ENCODE measurements at regions not wholly inside any gene's neighbourhood (a gene's known extent, or its start where the extent isn't known, plus 50 kb on each side); places are given as distances from the start of the nearest gene placed in this dataset.

DNA sequence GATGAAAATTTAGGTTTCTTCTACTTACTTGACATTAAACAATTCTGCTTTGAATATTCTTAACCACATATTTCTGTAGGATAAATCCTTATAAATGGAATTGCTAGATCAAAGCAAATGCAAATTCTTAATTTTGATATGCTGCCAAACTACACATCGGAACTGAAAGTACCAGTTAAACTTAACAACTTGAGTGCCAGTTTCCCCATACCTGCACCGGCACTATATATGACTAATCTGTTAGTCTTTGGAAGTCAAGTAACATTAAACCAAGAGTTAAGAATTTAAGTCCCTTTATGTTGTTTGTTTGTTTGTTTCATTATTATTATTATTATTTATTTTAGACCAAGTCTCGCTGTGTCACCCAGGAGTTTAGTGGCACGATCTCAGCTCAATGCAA, 103.9 kb upstream of the AKAP13 start:
- Histone ChIP-seq H3K9me3 (ENCODE audit: severe bottlenecking) (no peaks in the 10 kb centered on the region), H3K4me3 (ENCODE audit: low read depth, low read length) (no peak overlapping the region), H3K27ac (no peak overlapping the region), H3K36me3 (no peaks in the 10 kb centered on the region), H3K27me3 (ENCODE audit: insufficient read depth, low read depth, severe bottlenecking) (no peaks in the 10 kb centered on the region)
- no peak for DNase-seq
- TF ChIP-seq, protein P1, sequence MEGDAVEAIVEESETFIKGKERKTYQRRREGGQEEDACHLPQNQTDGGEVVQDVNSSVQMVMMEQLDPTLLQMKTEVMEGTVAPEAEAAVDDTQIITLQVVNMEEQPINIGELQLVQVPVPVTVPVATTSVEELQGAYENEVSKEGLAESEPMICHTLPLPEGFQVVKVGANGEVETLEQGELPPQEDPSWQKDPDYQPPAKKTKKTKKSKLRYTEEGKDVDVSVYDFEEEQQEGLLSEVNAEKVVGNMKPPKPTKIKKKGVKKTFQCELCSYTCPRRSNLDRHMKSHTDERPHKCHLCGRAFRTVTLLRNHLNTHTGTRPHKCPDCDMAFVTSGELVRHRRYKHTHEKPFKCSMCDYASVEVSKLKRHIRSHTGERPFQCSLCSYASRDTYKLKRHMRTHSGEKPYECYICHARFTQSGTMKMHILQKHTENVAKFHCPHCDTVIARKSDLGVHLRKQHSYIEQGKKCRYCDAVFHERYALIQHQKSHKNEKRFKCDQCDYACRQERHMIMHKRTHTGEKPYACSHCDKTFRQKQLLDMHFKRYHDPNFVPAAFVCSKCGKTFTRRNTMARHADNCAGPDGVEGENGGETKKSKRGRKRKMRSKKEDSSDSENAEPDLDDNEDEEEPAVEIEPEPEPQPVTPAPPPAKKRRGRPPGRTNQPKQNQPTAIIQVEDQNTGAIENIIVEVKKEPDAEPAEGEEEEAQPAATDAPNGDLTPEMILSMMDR (IDR thresholded peaks at IDR 0.05; ENCODE audit: low read depth, low read length): no peak

DNA sequence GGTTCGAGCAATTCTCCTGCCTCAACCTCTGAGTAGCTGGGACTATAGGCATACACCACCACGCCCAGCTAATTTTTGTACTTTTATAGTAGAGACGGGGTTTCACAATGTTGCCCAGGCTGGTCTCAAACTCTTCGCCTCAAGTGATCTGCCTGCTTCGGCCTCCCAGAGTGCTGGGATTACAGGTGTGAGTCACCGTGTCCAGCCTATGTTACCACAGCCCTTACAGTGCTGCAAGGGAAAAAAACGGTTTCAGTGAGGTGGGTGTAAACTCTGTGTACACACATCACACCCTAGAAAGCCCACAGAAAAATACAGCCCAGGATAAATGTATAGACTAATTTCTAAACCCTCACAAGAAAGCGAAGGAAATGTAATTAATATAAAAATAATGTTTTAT, 103.5 kb upstream of the AKAP13 start:
- H3K9me3 ChIP-seq (ENCODE audit: severe bottlenecking): no peaks in the 10 kb centered on the region
- H3K36me3 ChIP-seq: no peaks in the 10 kb centered on the region
- no peak overlapping the region for H3K27ac ChIP-seq
- H3K4me3 ChIP-seq (ENCODE audit: low read depth, low read length): no peak overlapping the region
- no peaks in the 10 kb centered on the region for H3K27me3 ChIP-seq (ENCODE audit: insufficient read depth, low read depth, severe bottlenecking)
- no peak for DNase-seq
- TF ChIP-seq, protein P1 (IDR thresholded peaks at IDR 0.05; ENCODE audit: low read depth, low read length): no peak

DNA sequence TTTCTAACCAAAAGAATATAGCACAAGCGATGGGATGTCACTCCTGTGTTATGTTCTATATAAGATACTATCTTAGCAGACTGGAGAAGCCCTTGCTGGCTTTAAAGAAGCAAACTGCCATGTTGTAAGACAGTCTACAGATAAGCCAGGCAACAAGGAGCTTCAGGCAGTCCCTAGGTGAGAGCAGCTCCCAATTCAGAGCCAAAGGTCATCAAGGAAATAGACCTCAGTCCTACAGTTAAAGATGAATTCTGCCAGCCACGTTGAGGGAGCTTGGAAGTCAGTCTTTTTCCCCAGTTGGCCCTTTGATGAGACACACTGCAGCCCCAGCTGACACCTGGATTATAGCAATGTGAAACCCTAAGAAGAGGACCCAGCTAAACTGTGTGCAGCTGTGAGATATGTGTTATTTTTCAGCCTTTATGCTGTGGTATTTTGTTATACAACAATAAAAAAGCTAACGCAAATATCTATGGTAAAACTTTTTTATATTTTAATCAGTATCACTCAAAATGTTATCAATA, 102.5 kb upstream of the AKAP13 start:
- no peaks in the 10 kb centered on the region for H3K9me3 ChIP-seq (ENCODE audit: severe bottlenecking)
- no peaks in the 10 kb centered on the region for H3K27me3 ChIP-seq (ENCODE audit: insufficient read depth, low read depth, severe bottlenecking)
- no peak overlapping the region for H3K27ac ChIP-seq
- no peaks in the 10 kb centered on the region for H3K36me3 ChIP-seq
- TF ChIP-seq, protein P1 (IDR thresholded peaks at IDR 0.05; ENCODE audit: low read depth, low read length): no peak
- no peak overlapping the region for H3K4me3 ChIP-seq (ENCODE audit: low read depth, low read length)
- no peak for DNase-seq

DNA sequence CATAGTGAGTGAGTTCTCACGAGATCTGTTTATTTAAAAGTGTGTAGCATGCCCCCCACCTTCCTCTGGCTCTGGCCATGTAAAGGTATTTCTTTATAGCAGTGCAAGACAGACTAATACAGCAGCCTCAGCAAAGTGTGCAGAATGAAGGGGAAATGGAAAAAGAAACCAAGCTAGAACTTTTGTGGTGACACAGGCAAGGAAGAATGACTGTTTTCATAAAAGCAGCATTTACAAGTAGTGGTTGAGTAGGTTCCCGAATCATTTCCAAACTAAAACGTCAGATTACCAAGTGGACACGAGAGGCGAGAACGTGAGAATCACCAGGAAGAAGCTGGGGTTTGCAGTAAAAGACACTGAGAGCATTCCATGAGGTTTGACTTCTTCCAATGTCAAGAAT, 100.2 kb upstream of the AKAP13 start:
- H3K27me3 ChIP-seq (ENCODE audit: insufficient read depth, low read depth, severe bottlenecking): no peaks in the 10 kb centered on the region
- no peaks in the 10 kb centered on the region for H3K36me3 ChIP-seq
- H3K4me3 ChIP-seq (ENCODE audit: low read depth, low read length): no peak overlapping the region
- H3K9me3 ChIP-seq (ENCODE audit: severe bottlenecking): no peaks in the 10 kb centered on the region
- no peak for DNase-seq
- H3K27ac ChIP-seq: no peak overlapping the region
- TF ChIP-seq, protein P1 (IDR thresholded peaks at IDR 0.05; ENCODE audit: low read depth, low read length): no peak

DNA sequence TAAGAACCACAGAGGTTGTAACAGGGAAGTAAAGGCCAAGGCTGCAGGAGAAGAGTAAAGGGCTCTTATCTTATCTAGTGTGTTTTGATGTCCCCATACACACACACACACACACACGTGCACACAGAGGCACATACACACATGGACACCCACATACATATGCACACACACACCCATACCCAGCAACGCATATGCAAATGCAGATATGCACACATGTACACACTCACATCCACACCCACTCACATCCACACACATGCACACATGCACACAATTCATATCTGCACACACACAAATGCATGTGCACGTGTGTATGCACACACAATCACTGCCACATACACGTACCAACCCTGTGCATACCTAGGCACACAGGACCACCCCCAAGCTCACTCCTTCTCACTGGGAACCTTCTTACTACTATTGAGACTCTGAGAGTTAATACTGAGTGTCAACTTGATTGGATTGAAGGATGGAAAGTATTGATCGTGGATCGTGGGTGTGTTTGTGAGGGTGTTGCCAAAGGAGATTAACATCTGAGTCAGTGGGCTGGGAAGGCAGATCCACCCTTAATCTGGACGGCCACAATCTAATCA, 99.0 kb upstream of the AKAP13 start:
- Histone ChIP-seq H3K36me3 (no peaks in the 10 kb centered on the region), H3K9me3 (ENCODE audit: severe bottlenecking) (no peaks in the 10 kb centered on the region), H3K27me3 (ENCODE audit: insufficient read depth, low read depth, severe bottlenecking) (no peaks in the 10 kb centered on the region), H3K4me3 (ENCODE audit: low read depth, low read length) (no peak overlapping the region), H3K27ac (no peak overlapping the region)
- DNase-seq: peak; percentile 65
- TF ChIP-seq, protein P1 (IDR thresholded peaks at IDR 0.05; ENCODE audit: low read depth, low read length): no peak
